Epithelial cell of proximal tubule (primary cell): ENCODE measurements at regions not wholly inside any gene's neighbourhood (a gene's known extent, or its start where the extent isn't known, plus 50 kb on each side); places are given as distances from the start of the nearest gene placed in this dataset.

Source experiments
- DNase-seq: peaks from one replicate; pipeline ENCODE4 v3.0.0-alpha.2; 2011; ENCODE audit warnings: low read depth
- H3K4me3 ChIP-seq: 2 replicates; pipeline ENCODE4 v1.5.1; 2011; ENCODE audit warnings: low read depth, mild to moderate bottlenecking, low read length
- TF ChIP-seq, protein P1 (sequence below): conservative IDR thresholded peaks from 2 replicates; pipeline ENCODE4 v1.5.1; 2012; ENCODE audit warnings: low read depth, mild to moderate bottlenecking, low read length

DNA sequence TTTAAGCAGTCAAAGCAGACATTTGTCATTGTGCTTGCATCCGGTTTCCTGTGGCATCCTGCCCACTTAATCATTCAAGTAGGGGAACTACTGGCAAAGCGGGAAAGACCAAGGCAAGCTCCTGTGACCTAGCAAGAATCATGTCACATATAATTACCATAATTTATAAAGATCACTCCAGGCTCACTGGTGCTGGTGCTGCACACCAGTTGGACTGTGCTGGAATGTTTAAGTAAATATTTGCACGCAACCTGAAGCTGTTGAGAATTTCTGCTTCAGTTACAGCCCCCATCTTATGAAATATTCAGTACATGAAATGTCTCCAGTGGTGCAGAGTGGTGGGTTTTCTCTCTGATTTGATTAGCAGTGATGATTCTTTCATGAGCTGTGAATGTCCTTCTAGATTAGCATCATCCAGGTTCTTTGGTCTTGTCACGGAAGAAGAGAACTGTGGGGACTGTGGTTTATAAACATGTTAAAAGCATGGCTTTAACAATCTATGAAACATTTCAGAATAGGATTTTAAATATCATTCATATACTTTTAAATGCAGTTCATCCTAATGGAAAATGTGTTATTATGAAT is 621.3 kb upstream of the EPHA6 start:
- H3K4me3 ChIP-seq = no peak overlapping the region
- TF ChIP-seq, protein P1, sequence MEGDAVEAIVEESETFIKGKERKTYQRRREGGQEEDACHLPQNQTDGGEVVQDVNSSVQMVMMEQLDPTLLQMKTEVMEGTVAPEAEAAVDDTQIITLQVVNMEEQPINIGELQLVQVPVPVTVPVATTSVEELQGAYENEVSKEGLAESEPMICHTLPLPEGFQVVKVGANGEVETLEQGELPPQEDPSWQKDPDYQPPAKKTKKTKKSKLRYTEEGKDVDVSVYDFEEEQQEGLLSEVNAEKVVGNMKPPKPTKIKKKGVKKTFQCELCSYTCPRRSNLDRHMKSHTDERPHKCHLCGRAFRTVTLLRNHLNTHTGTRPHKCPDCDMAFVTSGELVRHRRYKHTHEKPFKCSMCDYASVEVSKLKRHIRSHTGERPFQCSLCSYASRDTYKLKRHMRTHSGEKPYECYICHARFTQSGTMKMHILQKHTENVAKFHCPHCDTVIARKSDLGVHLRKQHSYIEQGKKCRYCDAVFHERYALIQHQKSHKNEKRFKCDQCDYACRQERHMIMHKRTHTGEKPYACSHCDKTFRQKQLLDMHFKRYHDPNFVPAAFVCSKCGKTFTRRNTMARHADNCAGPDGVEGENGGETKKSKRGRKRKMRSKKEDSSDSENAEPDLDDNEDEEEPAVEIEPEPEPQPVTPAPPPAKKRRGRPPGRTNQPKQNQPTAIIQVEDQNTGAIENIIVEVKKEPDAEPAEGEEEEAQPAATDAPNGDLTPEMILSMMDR = no peak
- DNase-seq = no peak

- TF ChIP-seq, protein P1 = no peak
- H3K4me3 ChIP-seq = no peak overlapping the region
- no peak for DNase-seq
Measured at GRCh38 chr3:96200897-96201296, 613.5 kb upstream of the EPHA6 start.

GRCh38 chr3:96201463-96201862 is 612.9 kb upstream of the EPHA6 start:
- DNase-seq = no peak
- no peak overlapping the region for H3K4me3 ChIP-seq
- TF ChIP-seq, protein P1 = no peak

DNA sequence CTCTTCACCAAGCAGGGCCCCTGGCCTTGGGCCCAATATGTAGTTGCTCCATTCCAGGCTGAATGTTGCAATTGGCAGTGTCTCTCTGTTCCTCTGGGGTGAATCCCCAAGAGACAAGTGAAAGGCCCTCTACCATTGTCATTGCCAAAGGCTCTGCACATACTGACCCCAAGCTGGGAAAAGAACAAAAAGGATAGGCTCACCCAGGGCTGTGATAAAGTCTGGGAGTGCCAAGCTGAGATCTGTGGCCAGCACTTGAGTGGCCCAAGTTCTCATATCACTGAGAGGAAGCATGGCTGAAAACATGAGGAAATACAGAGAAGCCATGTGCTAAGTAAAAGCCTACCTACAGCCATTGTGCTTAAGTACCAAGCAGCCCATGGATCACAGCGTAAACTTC is 612.2 kb upstream of the EPHA6 start:
- TF ChIP-seq, protein P1 = no peak
- no peak for DNase-seq

DNA sequence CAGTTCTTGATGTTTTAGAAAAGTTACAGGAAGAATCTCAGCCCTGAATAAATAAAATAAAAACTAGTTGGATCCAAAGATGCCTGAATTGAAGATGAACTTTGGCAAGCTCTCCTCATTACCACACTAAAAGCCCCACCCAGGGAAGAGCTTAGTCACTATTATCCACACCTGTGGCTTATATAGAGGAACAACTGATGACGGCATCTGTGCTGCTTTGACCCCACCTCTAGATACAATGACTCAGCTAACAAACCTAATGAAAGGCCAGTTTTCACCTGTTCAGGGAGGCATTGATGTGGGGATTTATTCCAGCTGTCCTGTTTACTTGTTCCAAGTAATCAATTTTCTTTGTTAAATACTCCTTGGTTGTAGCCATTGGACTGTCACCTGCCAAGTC is 604.7 kb upstream of the EPHA6 start:
- TF ChIP-seq, protein P1 = no peak
- no peak for DNase-seq
- H3K4me3 ChIP-seq = no peak overlapping the region

More for the DNA sequence above, 612.2 kb upstream of the EPHA6 start:
- no peak overlapping the region for H3K4me3 ChIP-seq

GRCh38 chr3:96213393-96213792 is 601.0 kb upstream of the EPHA6 start:
- H3K4me3 ChIP-seq = no peak overlapping the region
- DNase-seq = no peak
- TF ChIP-seq, protein P1 = peak; percentile 17

- H3K4me3 ChIP-seq = no peak overlapping the region
- TF ChIP-seq, protein P1 = no peak
- no peak for DNase-seq
Measured at GRCh38 chr3:96214941-96215340, 599.5 kb upstream of the EPHA6 start.
